ENCODE measurements at regions not wholly inside any gene's neighbourhood (a gene's known extent, or its start where the extent isn't known, plus 50 kb on each side); places are given as distances from the start of the nearest gene placed in this dataset.
"Not testable (repeated sequence)": the region's sequence is repeated elsewhere in the genome, so short reads cannot be mapped to it uniquely, and the experiment has no call there.

- no peak for DNase-seq
These were observed 216.0 kb downstream of the SNRPN start for GRCh38 chr15:25170781-25171110.

DNA sequence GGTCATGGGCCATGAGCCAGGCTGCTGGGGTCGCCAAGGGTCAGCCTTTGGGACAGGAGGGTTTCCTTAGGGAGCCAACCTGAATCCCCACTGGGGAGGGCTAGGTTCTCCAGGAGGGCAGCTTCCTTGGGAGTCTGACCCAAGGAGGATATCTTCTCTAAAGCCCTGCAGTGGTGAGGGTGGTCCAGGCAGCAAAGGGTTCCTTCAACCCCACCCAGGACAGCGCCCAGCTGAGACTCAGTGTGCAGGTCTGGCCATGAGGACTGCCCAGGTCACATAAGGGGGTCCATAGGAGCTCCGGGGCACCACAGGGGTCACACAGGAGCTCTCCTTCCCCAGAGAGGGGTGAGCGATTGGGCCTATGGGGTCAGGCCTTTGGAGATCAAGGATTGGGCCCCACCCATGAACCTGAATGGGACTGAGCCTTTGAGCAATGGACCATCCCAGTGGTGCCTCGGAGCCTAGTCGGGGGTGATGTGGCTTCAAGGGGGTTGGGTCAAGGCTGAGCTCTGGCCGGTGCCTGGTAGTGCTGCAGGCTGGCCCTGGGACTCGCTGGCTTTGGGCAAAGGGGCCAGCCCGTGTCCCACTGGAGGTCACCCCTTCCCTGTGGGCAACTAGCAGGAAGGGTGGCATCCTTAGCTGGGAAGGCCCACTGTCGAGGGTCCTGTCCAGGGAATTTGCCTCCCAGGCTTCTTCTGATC lies 216.5 kb downstream of the SNRPN start:
- DNase-seq, result no peak

- DNase-seq, result no peak
These were observed 217.3 kb downstream of the SNRPN start for GRCh38 chr15:25171856-25172687.

- DNase-seq, result no peak
These were observed 217.9 kb downstream of the SNRPN start for GRCh38 chr15:25172691-25173090.

GRCh38 chr15:25173241-25174028 lies 218.6 kb downstream of the SNRPN start:
- DNase-seq, result no peak

GRCh38 chr15:25174149-25174548 lies 219.4 kb downstream of the SNRPN start:
- not testable (repeated sequence) for DNase-seq

- DNase-seq, result no peak
These were observed 220.4 kb downstream of the SNRPN start for GRCh38 chr15:25175033-25175788.

- no peak for DNase-seq
These were observed 221.2 kb downstream of the SNRPN start for GRCh38 chr15:25175789-25176615.

DNA sequence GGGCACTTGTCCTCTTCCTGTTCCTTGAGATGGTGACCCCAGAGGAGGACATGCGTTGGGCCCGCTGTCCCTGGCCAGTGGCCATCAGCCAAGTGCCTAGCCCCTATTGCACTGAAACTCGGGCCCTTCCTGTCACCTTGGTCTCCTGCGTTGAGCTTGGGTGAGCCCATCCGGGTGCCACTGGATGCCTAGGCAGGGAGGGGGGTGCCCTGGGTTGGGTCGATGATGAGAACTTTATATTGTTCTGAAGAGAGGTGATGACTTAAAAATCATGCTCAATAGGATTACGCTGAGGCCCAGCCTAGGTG lies 221.8 kb downstream of the SNRPN start:
- no peak for DNase-seq

- no peak for DNase-seq
These were observed 222.5 kb downstream of the SNRPN start for GRCh38 chr15:25176991-25177954.

- no peak for DNase-seq
These were observed 223.4 kb downstream of the SNRPN start for GRCh38 chr15:25177955-25178801.

GRCh38 chr15:25178835-25179672 lies 224.3 kb downstream of the SNRPN start:
- no peak for DNase-seq

DNA sequence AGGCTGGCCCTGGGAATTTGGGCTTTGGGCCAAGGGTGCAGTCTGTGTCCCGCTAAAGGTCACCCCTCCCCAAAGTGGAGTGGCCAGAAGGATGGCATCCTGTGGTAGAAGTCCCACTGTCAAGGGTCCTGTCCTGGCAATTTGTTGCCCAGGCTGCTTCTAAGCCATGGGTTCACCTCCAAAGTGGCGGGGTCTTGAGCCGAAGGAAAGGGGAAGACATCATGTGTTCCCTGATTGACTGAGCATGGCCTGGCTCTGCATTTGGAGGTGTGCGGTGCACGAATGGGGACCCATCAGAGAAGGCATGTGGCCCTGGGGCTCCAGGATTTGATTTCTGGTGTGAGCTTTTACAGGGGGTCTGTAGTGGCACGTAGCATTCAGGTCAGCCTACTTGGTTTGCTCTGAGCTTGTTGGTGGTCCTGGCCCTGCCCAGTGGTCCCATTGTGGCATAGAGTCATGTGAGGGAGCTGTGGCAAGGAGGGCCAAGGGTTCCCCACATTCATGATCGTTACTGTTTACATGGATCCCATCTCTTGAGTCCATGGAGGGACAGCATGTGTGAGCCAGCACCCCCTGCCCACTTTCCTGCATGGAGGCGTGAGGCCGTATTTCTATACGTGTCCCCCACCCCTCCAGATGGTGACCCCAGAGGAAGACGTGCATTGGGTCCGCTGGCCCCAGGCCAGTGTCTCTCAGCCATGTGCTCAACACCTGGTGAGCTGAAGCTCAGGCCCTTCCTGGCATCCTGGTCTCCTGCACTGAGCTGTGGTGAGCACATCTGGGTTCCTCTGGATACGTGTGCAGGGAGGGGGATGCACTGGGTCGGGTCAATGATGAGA lies 225.1 kb downstream of the SNRPN start:
- no peak for DNase-seq

DNA sequence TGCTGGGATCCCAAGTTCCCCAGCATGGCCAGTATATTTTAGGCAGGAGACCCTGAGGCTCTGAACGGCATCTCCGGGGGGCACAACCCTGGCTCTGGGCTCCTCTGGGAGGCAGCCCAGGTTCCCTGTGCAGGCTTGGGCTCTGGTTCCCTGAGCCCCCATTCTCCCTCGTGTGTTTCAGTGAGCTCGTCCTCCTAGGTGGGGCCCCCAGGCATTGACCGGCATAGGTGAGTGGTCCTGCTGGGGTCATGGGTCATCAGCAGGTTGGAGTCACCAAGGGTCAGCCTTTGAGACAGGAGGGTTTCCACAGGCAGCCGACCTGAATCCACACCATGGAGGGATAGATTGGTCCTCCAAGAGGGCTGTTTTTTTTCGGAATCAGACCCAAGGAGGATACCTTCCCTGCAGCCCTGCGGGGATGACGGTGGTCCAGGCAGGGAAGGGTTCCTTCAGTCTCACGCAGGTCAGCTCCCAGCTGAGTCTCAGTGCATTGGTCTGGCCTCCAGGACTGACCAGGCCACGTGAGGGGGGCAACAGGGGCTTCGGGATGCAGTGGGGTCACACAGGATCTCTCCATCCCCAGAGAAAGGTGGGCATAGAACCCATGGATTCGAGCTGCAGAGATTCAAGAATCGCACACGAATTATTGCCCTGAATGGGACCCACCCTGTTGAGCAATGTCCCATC lies 226.0 kb downstream of the SNRPN start:
- DNase-seq, result no peak

DNA sequence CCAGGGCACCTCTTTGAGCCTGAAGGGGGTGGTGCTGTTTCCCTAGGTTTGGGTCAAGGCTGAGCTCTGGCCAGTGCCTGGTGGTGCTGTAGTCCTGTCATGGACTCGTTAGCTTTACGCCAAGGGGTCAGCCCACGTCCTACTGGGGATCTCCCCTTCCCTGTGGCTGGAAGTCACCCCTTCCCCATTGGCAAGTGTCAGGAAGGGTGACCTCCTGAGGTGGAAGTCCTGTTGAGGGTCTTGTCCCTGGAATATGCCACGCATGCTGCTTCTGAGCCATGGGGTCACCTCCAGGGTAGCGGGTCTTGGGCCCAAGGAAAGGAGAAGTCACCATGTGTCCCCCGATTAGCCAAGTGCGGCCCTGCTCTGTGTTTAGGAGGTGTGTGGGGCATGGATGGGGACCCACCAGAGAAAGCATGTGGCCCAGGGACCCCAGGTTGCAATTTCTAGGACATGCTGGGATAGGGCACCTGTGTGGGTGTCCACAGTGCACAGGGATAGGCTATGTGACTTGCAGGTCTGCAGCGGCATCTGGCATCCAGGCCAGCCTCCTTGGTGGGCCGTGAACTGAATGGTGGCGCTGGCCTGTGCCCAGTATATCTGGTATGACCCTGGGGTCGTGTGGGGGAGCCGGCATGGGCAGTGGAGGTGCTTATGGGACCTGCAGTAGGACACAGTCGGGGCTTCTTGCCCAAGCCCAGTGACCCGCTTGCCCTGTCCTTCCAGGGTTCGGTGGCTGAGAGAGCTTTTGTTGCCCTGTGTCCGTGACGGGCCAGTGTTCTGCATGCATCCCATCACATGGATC lies 226.7 kb downstream of the SNRPN start:
- DNase-seq, result no peak

GRCh38 chr15:25182098-25182478 lies 227.3 kb downstream of the SNRPN start:
- no peak for DNase-seq

All from fibroblast of skin of back (primary cell).